K562 (cell line): ENCODE measurements at regions not wholly inside any gene's neighbourhood (a gene's known extent, or its start where the extent isn't known, plus 50 kb on each side); places are given as distances from the start of the nearest gene placed in this dataset.

Experiments used
- CEBPZ ChIP-seq: fragments of 150-350 bp; IDR thresholded peaks from 2 replicates; pipeline ENCODE4 v1.6.1; 2014; ENCODE audit warnings: low read depth, mild to moderate bottlenecking, low read length, borderline replicate concordance
- HLTF ChIP-seq: fragments of 450-650 bp; IDR thresholded peaks from 2 replicates; pipeline ENCODE4 v1.6.1; 2016
- HNRNPK ChIP-seq: fragments of 200-400 bp; formaldehyde crosslinking; IDR thresholded peaks from one replicate; pipeline ENCODE4 v1.6.1; 2018; ENCODE audit warnings: mild to moderate bottlenecking, low read depth, low read length; ENCODE audit not compliant: poor library complexity, severe bottlenecking

GRCh38 chr5:100161868-100162267, 373.3 kb upstream of the FAM174A start:
- TF ChIP-seq HLTF (no peak), HNRNPK (no peak), CEBPZ (no peak)
